ENCODE measurements at regions not wholly inside any gene's neighbourhood (a gene's known extent, or its start where the extent isn't known, plus 50 kb on each side); places are given as distances from the start of the nearest gene placed in this dataset.
"Not testable (repeated sequence)": the region's sequence is repeated elsewhere in the genome, so short reads cannot be mapped to it uniquely, and the experiment has no call there.

DNA sequence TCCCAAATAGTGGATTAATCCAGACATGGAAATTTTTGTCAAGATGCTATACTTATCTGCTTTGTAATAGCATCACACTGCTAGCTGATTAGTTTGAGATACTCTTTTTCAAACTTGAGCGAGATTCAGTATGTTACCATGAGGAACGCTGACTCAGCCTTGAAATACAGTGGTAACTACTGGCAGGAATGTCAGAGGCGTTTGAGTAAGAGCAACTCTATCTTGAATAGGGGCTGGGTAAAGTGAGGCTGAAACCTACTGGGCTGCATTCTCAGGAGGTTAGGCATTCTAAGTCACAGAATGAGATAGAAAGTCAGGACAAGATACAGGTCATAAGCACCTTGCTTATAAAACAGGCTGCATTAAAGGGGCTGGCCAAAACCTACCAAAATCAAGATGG, 2519.6 kb downstream of the ARAP2 start:
- no peak overlapping the region for H3K27ac ChIP-seq
- no peaks in the 10 kb centered on the region for H3K9me3 ChIP-seq (ENCODE audit: control insufficient read depth, low read length)
- TF ChIP-seq, protein P1, sequence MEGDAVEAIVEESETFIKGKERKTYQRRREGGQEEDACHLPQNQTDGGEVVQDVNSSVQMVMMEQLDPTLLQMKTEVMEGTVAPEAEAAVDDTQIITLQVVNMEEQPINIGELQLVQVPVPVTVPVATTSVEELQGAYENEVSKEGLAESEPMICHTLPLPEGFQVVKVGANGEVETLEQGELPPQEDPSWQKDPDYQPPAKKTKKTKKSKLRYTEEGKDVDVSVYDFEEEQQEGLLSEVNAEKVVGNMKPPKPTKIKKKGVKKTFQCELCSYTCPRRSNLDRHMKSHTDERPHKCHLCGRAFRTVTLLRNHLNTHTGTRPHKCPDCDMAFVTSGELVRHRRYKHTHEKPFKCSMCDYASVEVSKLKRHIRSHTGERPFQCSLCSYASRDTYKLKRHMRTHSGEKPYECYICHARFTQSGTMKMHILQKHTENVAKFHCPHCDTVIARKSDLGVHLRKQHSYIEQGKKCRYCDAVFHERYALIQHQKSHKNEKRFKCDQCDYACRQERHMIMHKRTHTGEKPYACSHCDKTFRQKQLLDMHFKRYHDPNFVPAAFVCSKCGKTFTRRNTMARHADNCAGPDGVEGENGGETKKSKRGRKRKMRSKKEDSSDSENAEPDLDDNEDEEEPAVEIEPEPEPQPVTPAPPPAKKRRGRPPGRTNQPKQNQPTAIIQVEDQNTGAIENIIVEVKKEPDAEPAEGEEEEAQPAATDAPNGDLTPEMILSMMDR (IDR thresholded peaks at IDR 0.05) = no peak
- no peak overlapping the region for H3K9ac ChIP-seq
- no peaks in the 10 kb centered on the region for H3K27me3 ChIP-seq (ENCODE audit: control insufficient read depth, insufficient read depth, low read length)
- no peaks in the 10 kb centered on the region for H3K79me2 ChIP-seq
- H3K4me1 ChIP-seq = no peaks in the 10 kb centered on the region
- no peak overlapping the region for H3K4me2 ChIP-seq (ENCODE audit: low read length)
- H3K36me3 ChIP-seq (ENCODE audit: control insufficient read depth, insufficient read depth, low read length) = no peaks in the 10 kb centered on the region
- H2AFZ ChIP-seq = no peak overlapping the region
- H3K4me3 ChIP-seq (ENCODE audit: low read depth, low read length) = no peak overlapping the region

DNA sequence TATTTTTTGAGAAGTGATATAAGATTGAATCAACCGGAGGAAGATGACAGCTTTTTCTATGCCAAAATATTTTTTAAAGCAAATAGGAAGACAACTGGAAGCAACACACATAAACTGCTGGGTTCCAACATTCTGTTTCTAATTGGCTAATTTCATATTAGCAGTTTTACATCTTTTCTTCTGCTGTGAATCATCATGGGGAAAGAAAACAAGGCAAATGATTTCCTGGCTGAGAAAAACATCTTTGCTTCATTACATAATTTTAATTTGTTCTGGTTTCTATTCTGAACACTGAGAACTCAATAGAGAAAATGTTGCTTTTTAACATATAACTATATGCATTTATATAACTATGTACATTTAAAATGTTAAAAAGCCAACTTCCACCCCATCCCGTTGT, 2518.5 kb downstream of the ARAP2 start:
- Histone ChIP-seq H3K4me3 (ENCODE audit: low read depth, low read length) (no peak overlapping the region), H3K79me2 (no peaks in the 10 kb centered on the region)

DNA sequence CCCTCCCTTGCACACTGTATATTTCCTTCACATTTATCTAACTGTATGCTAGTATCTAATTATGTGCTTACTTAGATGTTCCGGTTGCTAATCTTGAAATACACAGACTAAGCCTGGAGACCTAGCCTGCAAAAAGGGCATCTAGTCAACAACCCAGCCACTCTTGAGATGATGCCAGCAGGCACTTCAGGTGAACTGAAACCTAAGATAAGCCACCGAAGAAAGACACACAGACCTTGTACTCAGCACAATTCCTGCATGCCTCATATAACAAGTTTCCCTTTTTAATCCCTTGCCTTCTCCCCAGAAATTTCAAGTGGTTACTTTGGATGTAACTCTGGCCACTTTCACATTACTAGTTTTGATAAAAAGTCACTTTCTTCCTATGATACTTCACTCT, 2506.6 kb downstream of the ARAP2 start:
- Histone ChIP-seq H3K4me1 (no peaks in the 10 kb centered on the region), H2AFZ (no peak overlapping the region), H3K4me3 (ENCODE audit: low read depth, low read length) (no peak overlapping the region), H3K9ac (no peak overlapping the region), H3K27ac (no peak overlapping the region), H3K79me2 (no peaks in the 10 kb centered on the region), H3K36me3 (ENCODE audit: control insufficient read depth, insufficient read depth, low read length) (no peaks in the 10 kb centered on the region), H3K4me2 (ENCODE audit: low read length) (peak overlapping the region; percentile 24), H3K9me3 (ENCODE audit: control insufficient read depth, low read length) (no peaks in the 10 kb centered on the region), H3K27me3 (ENCODE audit: control insufficient read depth, insufficient read depth, low read length) (no peaks in the 10 kb centered on the region)
- TF ChIP-seq, protein P1 (IDR thresholded peaks at IDR 0.05) = no peak

More for the DNA sequence above, 2518.5 kb downstream of the ARAP2 start:
- Histone ChIP-seq H3K9ac (no peak overlapping the region), H3K4me2 (ENCODE audit: low read length) (no peak overlapping the region), H3K4me1 (no peaks in the 10 kb centered on the region), H3K36me3 (ENCODE audit: control insufficient read depth, insufficient read depth, low read length) (no peaks in the 10 kb centered on the region), H3K9me3 (ENCODE audit: control insufficient read depth, low read length) (no peaks in the 10 kb centered on the region), H2AFZ (no peak overlapping the region), H3K27ac (no peak overlapping the region), H3K27me3 (ENCODE audit: control insufficient read depth, insufficient read depth, low read length) (no peaks in the 10 kb centered on the region)
- TF ChIP-seq, protein P1 (IDR thresholded peaks at IDR 0.05) = no peak

DNA sequence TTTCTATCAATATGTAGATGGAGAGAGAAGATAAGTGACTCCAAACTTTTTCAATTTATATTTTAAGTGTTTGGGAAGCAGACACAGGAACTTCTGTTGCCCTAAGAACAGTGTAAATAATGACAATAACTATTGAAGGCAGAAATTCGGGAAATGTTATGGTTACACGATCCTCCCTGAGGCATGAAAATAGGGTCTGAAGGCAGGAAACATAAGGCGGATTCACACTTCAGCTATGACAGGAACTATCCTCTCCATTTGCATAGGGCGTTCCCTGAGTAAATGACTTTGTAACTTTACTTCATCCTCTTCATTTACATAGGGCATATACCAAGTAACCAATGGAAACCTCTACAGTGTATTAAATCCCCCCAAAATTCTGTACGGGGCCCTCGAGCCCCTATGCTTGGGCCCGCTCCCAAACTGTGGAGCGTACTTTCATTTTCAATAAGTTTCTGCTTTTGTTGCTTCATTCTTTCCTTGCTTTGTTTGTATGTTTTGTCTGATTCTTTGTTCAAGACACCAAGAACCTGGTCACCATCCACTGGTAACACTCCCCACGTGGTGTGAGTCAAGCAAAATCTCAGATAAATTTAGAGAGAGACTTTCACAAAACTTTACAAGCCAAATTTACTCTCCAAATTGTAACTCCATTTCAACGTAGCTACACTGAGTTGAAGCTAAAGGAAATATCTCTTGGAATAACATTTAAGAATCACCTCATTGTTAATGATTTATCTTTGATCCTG, 2504.3 kb downstream of the ARAP2 start:
- no peak overlapping the region for H3K4me2 ChIP-seq (ENCODE audit: low read length)
- H2AFZ ChIP-seq = no peak overlapping the region
- no peak overlapping the region for H3K27ac ChIP-seq
- H3K36me3 ChIP-seq (ENCODE audit: control insufficient read depth, insufficient read depth, low read length) = no peaks in the 10 kb centered on the region
- H3K9me3 ChIP-seq (ENCODE audit: control insufficient read depth, low read length) = no peaks in the 10 kb centered on the region
- H3K4me3 ChIP-seq (ENCODE audit: low read depth, low read length) = no peak overlapping the region
- H3K4me1 ChIP-seq = no peaks in the 10 kb centered on the region
- TF ChIP-seq, protein P1 (IDR thresholded peaks at IDR 0.05) = no peak
- H3K9ac ChIP-seq = no peak overlapping the region
- H3K79me2 ChIP-seq = no peaks in the 10 kb centered on the region
- H3K27me3 ChIP-seq (ENCODE audit: control insufficient read depth, insufficient read depth, low read length) = no peaks in the 10 kb centered on the region

DNA sequence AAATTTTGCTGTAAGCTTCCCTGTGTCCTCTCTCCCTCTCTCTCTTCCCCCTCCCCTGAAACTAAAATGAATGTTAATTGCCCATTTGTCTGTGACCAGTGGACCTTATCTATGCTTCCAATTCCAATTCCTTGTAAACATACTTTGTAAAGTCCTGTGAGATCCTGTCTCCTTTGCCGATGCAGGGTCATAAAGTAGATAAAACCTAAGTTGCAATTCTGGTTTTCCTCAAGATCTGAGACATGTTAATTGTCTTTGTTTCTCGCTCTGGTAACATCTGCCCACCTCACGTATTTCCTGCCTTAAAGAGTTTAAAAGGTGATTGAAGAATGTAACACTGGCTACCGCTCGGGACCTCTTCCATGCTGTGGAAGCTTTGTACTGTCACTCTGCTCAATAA, 2503.4 kb downstream of the ARAP2 start:
- not testable (repeated sequence) for H3K9ac ChIP-seq; H3K4me3 ChIP-seq (ENCODE audit: low read depth, low read length); H3K4me2 ChIP-seq (ENCODE audit: low read length); H3K79me2 ChIP-seq; H3K9me3 ChIP-seq (ENCODE audit: control insufficient read depth, low read length); H3K27ac ChIP-seq; H3K27me3 ChIP-seq (ENCODE audit: control insufficient read depth, insufficient read depth, low read length); H3K4me1 ChIP-seq; H2AFZ ChIP-seq; H3K36me3 ChIP-seq (ENCODE audit: control insufficient read depth, insufficient read depth, low read length)
